ENCODE measurements at regions not wholly inside any gene's neighbourhood (a gene's known extent, or its start where the extent isn't known, plus 50 kb on each side); places are given as distances from the start of the nearest gene placed in this dataset.
"Not testable (repeated sequence)": the region's sequence is repeated elsewhere in the genome, so short reads cannot be mapped to it uniquely, and the experiment has no call there.

- TF ChIP-seq SUZ12 (IDR thresholded peaks at IDR 0.05; ENCODE audit: extremely low read depth, insufficient read depth, insufficient read length); YY1 (IDR thresholded peaks at IDR 0.05; ENCODE audit: insufficient read depth, insufficient read length); ZNF274 (IDR thresholded peaks at IDR 0.05; ENCODE audit: low read depth, low read length): not testable (repeated sequence)
Observed at GRCh38 chr1:121523112-121523511, 338.3 kb downstream of the SRGAP2C start.
